GM12878 (cell line): ENCODE measurements at regions not wholly inside any gene's neighbourhood (a gene's known extent, or its start where the extent isn't known, plus 50 kb on each side); places are given as distances from the start of the nearest gene placed in this dataset.

Experiments
- ATAC-seq: fragments of 200-7000 bp; cut with Tn5 transposase; 3 replicates; pipeline ENCODE4 v1.9.1; 2020; ENCODE audit warnings: mild to moderate bottlenecking, moderate library complexity
- BruUV-seq: library from RNA; stranded (reverse); fragments of 400-500 nt; replicated peaks from 2 replicates; lab custom pipeline; 2021; lab: Mats Ljungman, UMichigan
- CTCF ChIA-PET: fragments of 300-600 bp; sonication (Branson Sonifier 250); formaldehyde crosslinking; extraction: SDS; loops from one replicate; lab custom pipeline; 2021; ENCODE audit warnings: inconsistent platforms; lab: Yijun Ruan, JAX
- POLR2A ChIA-PET: fragments of 350-600 bp; formaldehyde crosslinking; extraction: SDS; loops from one replicate; lab custom pipeline; 2021; ENCODE audit warnings: inconsistent platforms; lab: Charles Lee
- RAD21 ChIA-PET: fragments of 300-600 bp; sonication (Branson Sonifier 250); formaldehyde crosslinking; loops from one replicate; lab custom pipeline; 2023; ENCODE audit warnings: antibody characterized with exemption; ENCODE audit not compliant: unreplicated experiment; lab: Charles Lee
- SMC1A ChIA-PET: fragments of 300-600 bp; sonication (Branson Sonifier 250); formaldehyde crosslinking; loops from one replicate; lab custom pipeline; 2023; ENCODE audit not compliant: unreplicated experiment, uncharacterized antibody; lab: Charles Lee
- DNase-seq: peaks from one replicate; pipeline ENCODE4 v3.0.0-alpha.2; 2011; ENCODE audit warnings: low read depth, low spot score
- FAIRE-seq: peaks from 3 replicates; lab custom pipeline; 2011; peaks lifted over from hg19 to GRCh38; lab: Jason Lieb, UNC
- H2AFZ ChIP-seq: 2 replicates; pipeline ENCODE4 v1.6.0; 2011; ENCODE audit warnings: low read depth, low read length, control low read depth; ENCODE audit not compliant: control insufficient read depth
- H3K27ac ChIP-seq: 2 replicates; pipeline ENCODE4 v1.5.1; 2011; ENCODE audit warnings: control low read depth; ENCODE audit not compliant: control insufficient read depth, insufficient read depth
- H3K27me3 ChIP-seq, 2 experiments: replicated peaks in 1 of 2; 2 replicates each; pipeline versions ENCODE4 v1.6.0 to v1.6.1; 2011; ENCODE audit warnings: low read length in 1 of 2; ENCODE audit not compliant: control insufficient read depth in 2 of 2, insufficient read depth in 2 of 2
- H3K36me3 ChIP-seq, 2 experiments: 2 replicates each; pipeline ENCODE4 v1.5.1; 2011; ENCODE audit warnings: low read length in 1 of 2; ENCODE audit not compliant: control insufficient read depth in 2 of 2, insufficient read depth in 2 of 2
- H3K4me1 ChIP-seq: 2 replicates; pipeline ENCODE4 v1.6.1; 2011; ENCODE audit warnings: mild to moderate bottlenecking, low read length, moderate library complexity, mixed read lengths; ENCODE audit not compliant: control insufficient read depth, insufficient read depth
- H3K4me2 ChIP-seq: 2 replicates; pipeline ENCODE4 v1.6.0; 2011; ENCODE audit warnings: control low read depth; ENCODE audit not compliant: control insufficient read depth, insufficient read depth
- H3K4me3 ChIP-seq: fragments of 200-600 bp; sonication (generic); 2 replicates; pipeline ENCODE4 v1.5.1; 2016
- H3K79me2 ChIP-seq: 2 replicates; pipeline ENCODE4 v1.6.0; 2011; ENCODE audit warnings: low read length; ENCODE audit not compliant: control insufficient read depth, insufficient read depth
- H3K9ac ChIP-seq: 2 replicates; pipeline ENCODE4 v1.8.0; 2011; ENCODE audit warnings: low read length, control low read depth, mixed read lengths; ENCODE audit not compliant: control insufficient read depth, insufficient read depth
- H3K9me3 ChIP-seq: replicated peaks from 3 replicates; pipeline ENCODE4 v1.5.1; 2011; ENCODE audit warnings: mild to moderate bottlenecking, low read length; ENCODE audit not compliant: control insufficient read depth, insufficient read depth
- H4K20me1 ChIP-seq: 2 replicates; pipeline ENCODE4 v1.6.0; 2011; ENCODE audit not compliant: control insufficient read depth, insufficient read depth
- CHD1 ChIP-seq: IDR thresholded peaks from 2 replicates; pipeline ENCODE4 v1.6.1; 2012; ENCODE audit warnings: low read depth, low read length, improper control_type of control experiment
- ESRRA ChIP-seq: IDR thresholded peaks from 2 replicates; pipeline ENCODE4 v1.6.1; 2012; ENCODE audit warnings: mild to moderate bottlenecking, low read length, improper control_type of control experiment
- GATAD2B ChIP-seq: fragments of 450-650 bp; conservative IDR thresholded peaks from 2 replicates; pipeline ENCODE4 v1.6.1; 2017; ENCODE audit warnings: low read depth, mild to moderate bottlenecking, moderate library complexity
- IRF5 ChIP-seq: fragments of 450-650 bp; IDR thresholded peaks from 2 replicates; pipeline ENCODE4 v1.6.1; 2017; ENCODE audit warnings: borderline replicate concordance
- KAT2A ChIP-seq: conservative IDR thresholded peaks from 2 replicates; pipeline ENCODE4 v1.6.1; 2011; ENCODE audit warnings: low read depth, low read length; ENCODE audit not compliant: control insufficient read depth
- NR2C1 ChIP-seq: fragments of 450-650 bp; IDR thresholded peaks from 2 replicates; pipeline ENCODE4 v1.6.1; 2017; ENCODE audit warnings: antibody characterized with exemption, mild to moderate bottlenecking, moderate library complexity
- PKNOX1 ChIP-seq: fragments of 450-650 bp; IDR thresholded peaks from 2 replicates; pipeline ENCODE4 v1.6.1; 2016; ENCODE audit warnings: mild to moderate bottlenecking
- SP1 ChIP-seq: IDR thresholded peaks from one replicate; pipeline ENCODE4 v1.6.1; 2011; ENCODE audit warnings: low read depth, low read length
- USF2 ChIP-seq: IDR thresholded peaks from 2 replicates; pipeline ENCODE4 v1.6.1; 2011; ENCODE audit warnings: low read depth, low read length, improper control_type of control experiment, borderline replicate concordance
- YY1 ChIP-seq: IDR thresholded peaks from 2 replicates; pipeline ENCODE4 v1.6.1; 2011; ENCODE audit warnings: low read depth, mild to moderate bottlenecking, low read length
- ZNF274 ChIP-seq: IDR thresholded peaks from one replicate; pipeline ENCODE4 v1.8.0; 2011; ENCODE audit not compliant: insufficient read length, insufficient read depth
- ZNF622 ChIP-seq: fragments of 450-650 bp; IDR thresholded peaks from 2 replicates; pipeline ENCODE4 v1.6.1; 2017; ENCODE audit warnings: mild to moderate bottlenecking, inconsistent platforms
- WGBS: methylation state at CpG from one replicate; pipeline ENCODE4 v1.1.6; 2016; ENCODE audit warnings: low lambda C conversion rate; ENCODE audit not compliant: insufficient replicate concordance, insufficient coverage; ENCODE audit errors: missing lambda C conversion rate; 5-methylcytosine and 5-hydroxymethylcytosine counted together
- in situ Hi-C: fragments of 300-500 bp; cut with MboI; formaldehyde crosslinking; loops from 9 replicates; pipeline ENCODE4 v1.14.3; 2018; ENCODE audit warnings: mixed read lengths
- intact Hi-C: fragments of 100-400 bp; cut with micrococcal nuclease; formaldehyde crosslinking; loops from one replicate; pipeline ENCODE4 v1.14.2; 2022; ENCODE audit not compliant: unreplicated experiment

- intact Hi-C loops (no loop called here), in situ Hi-C loops (no loop called here)
- ATAC-seq (no peak), DNase-seq (no peak), FAIRE-seq (no peak)
- no peak overlapping the region for H3K9ac ChIP-seq
- ChIA-PET POLR2A (no interaction called here), SMC1A (no interaction called here), CTCF (no interaction called here), RAD21 (no interaction called here)
- no peak overlapping the region for H3K4me2 ChIP-seq
- no TSS peak for BruUV-seq
- WGBS: 0% methylated on average over 1 of the region's 1 CpG
- H3K4me3 ChIP-seq: no peak overlapping the region
- no peak overlapping the region for H3K27ac ChIP-seq
- no peak overlapping the region for H2AFZ ChIP-seq
- no peaks in the 10 kb centered on the region for H3K9me3 ChIP-seq
- no peaks in the 10 kb centered on the region for H3K79me2 ChIP-seq
- no peaks in the 10 kb centered on the region for H3K36me3 ChIP-seq
- no peaks in the 10 kb centered on the region for H3K27me3 ChIP-seq
- no peaks in the 10 kb centered on the region for H4K20me1 ChIP-seq
- TF ChIP-seq YY1 (no peak), ZNF274 (no peak), CHD1 (no peak), PKNOX1 (no peak), GATAD2B (no peak), NR2C1 (no peak), ESRRA (no peak), ZNF622 (no peak), USF2 (no peak), KAT2A (no peak), IRF5 (no peak), SP1 (no peak)
- H3K4me1 ChIP-seq: no peaks in the 10 kb centered on the region
These were observed 186.6 kb upstream of the SLITRK6 start for GRCh38 chr13:85985797-85986196.
